NB4 (cell line): ENCODE measurements at regions not wholly inside any gene's neighbourhood (a gene's known extent, or its start where the extent isn't known, plus 50 kb on each side); places are given as distances from the start of the nearest gene placed in this dataset.

Experiments used
- POLR2A ChIP-seq: IDR thresholded peaks from 2 replicates; pipeline ENCODE4 v1.6.1; 2011; ENCODE audit warnings: mild to moderate bottlenecking; ENCODE audit not compliant: insufficient read length; ENCODE audit errors: extremely low read depth
- TF ChIP-seq, protein P1 (sequence below): IDR thresholded peaks from one replicate; pipeline ENCODE4 v1.5.1; 2012; ENCODE audit warnings: low read depth, low read length
- TF ChIP-seq, protein P2 (sequence below): IDR thresholded peaks from 2 replicates; pipeline ENCODE4 v1.6.1; 2011; ENCODE audit warnings: low read depth, low read length

DNA sequence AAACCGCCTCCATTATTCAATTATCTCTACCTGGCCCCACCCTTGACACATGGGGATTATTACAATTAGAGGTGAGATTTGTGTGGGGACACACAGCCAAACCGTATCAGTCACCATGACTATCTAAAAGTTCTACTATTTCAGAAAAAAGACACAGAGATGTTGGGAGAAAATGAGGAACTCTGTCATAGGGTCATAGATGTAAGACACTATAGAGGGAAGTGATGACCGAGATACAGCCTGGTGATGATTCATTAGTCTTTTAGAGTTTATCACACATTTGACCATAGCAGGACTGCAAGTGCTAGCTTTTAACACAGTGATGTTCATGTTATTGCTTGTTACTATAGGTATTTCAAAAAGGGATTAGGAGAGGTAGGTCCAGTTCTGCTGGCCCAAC is 357.0 kb upstream of the AADAT start:
- TF ChIP-seq, protein P1, sequence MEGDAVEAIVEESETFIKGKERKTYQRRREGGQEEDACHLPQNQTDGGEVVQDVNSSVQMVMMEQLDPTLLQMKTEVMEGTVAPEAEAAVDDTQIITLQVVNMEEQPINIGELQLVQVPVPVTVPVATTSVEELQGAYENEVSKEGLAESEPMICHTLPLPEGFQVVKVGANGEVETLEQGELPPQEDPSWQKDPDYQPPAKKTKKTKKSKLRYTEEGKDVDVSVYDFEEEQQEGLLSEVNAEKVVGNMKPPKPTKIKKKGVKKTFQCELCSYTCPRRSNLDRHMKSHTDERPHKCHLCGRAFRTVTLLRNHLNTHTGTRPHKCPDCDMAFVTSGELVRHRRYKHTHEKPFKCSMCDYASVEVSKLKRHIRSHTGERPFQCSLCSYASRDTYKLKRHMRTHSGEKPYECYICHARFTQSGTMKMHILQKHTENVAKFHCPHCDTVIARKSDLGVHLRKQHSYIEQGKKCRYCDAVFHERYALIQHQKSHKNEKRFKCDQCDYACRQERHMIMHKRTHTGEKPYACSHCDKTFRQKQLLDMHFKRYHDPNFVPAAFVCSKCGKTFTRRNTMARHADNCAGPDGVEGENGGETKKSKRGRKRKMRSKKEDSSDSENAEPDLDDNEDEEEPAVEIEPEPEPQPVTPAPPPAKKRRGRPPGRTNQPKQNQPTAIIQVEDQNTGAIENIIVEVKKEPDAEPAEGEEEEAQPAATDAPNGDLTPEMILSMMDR = no peak
- TF ChIP-seq POLR2A = no peak
- TF ChIP-seq, protein P2, sequence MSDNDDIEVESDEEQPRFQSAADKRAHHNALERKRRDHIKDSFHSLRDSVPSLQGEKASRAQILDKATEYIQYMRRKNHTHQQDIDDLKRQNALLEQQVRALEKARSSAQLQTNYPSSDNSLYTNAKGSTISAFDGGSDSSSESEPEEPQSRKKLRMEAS = no peak
